ENCODE measurements at regions not wholly inside any gene's neighbourhood (a gene's known extent, or its start where the extent isn't known, plus 50 kb on each side); places are given as distances from the start of the nearest gene placed in this dataset.
A peak's percentile ranks its signal among the peaks of the same experiment; 100 is the strongest.

GRCh38 chr9:82148901-82149461 lies 160.4 kb downstream of the SPATA31D1 start:
- no peaks in the 10 kb centered on the region for H3K4me1 ChIP-seq
- no peak overlapping the region for H3K27ac ChIP-seq
- H3K27me3 Mint-ChIP-seq (ENCODE audit: insufficient read depth, low read depth) = no peaks in the 10 kb centered on the region
- no peaks in the 10 kb centered on the region for H3K9me3 ChIP-seq (ENCODE audit: low read depth)
- no peak overlapping the region for H3K4me3 Mint-ChIP-seq
- H2AFZ ChIP-seq (replicated peaks) = peak overlapping the region; percentile 3
- no peaks in the 10 kb centered on the region for H3K36me3 Mint-ChIP-seq
- no peak overlapping the region for H3K4me3 ChIP-seq
- no peaks in the 10 kb centered on the region for H3K79me2 ChIP-seq (ENCODE audit: low read depth)
- H3K36me3 ChIP-seq = no peaks in the 10 kb centered on the region
- TF ChIP-seq CTCF (IDR thresholded peaks at IDR 0.05) (no peak), EZH2phosphoT487 (IDR thresholded peaks at IDR 0.05) (no peak), EZH2 (IDR thresholded peaks at IDR 0.05) (no peak)
- H3K27ac Mint-ChIP-seq = no peak overlapping the region
- no peaks in the 10 kb centered on the region for H3F3A ChIP-seq (ENCODE audit: low read depth)
- no peaks in the 10 kb centered on the region for H3K9me3 Mint-ChIP-seq
- H3K27me3 ChIP-seq = no peaks in the 10 kb centered on the region
- no peak overlapping the region for H3K9ac ChIP-seq
- H4K20me1 ChIP-seq (ENCODE audit: low read depth) = no peaks in the 10 kb centered on the region
- no peak overlapping the region for H3K4me2 ChIP-seq
- peaks cover 14% of the 10 kb centered on the region for H3K4me1 Mint-ChIP-seq
- no peak for DNase-seq (ENCODE audit: low spot score)

DNA sequence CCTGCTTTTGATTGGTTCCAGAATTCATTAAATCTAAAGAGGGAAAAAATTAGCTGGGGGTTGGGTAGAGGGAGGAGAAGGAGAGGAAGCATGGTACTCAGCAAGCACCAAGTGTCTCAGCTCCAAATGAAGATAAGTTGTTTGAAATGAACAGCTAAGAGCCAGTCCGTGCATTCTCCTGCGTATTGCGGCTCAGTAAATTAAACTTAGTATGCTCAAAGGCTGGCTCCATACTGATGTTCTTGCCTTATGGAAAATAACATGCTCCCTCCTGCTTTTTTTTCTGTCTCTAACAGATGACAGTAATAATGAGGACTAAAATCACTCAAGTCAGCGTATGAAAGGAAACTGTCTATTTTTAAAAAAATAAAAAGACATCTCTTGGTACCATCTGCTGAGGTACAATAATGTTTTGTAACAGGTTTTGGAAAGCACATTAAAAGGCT lies 161.0 kb downstream of the SPATA31D1 start:
- no peaks in the 10 kb centered on the region for H3F3A ChIP-seq (ENCODE audit: low read depth)
- Mint-ChIP-seq H3K9me3 (no peaks in the 10 kb centered on the region), H3K27ac (no peak overlapping the region), H3K4me3 (no peak overlapping the region), H3K27me3 (ENCODE audit: insufficient read depth, low read depth) (no peaks in the 10 kb centered on the region), H3K36me3 (no peaks in the 10 kb centered on the region), H3K4me1 (peaks cover 14% of the 10 kb centered on the region)
- no peak overlapping the region for H3K27ac ChIP-seq
- no peaks in the 10 kb centered on the region for H3K27me3 ChIP-seq
- no peak overlapping the region for H3K4me2 ChIP-seq
- H2AFZ ChIP-seq (replicated peaks) = peak overlapping the region; percentile 3
- H3K9me3 ChIP-seq (ENCODE audit: low read depth) = no peaks in the 10 kb centered on the region
- no peaks in the 10 kb centered on the region for H4K20me1 ChIP-seq (ENCODE audit: low read depth)
- H3K36me3 ChIP-seq = no peaks in the 10 kb centered on the region
- no peaks in the 10 kb centered on the region for H3K79me2 ChIP-seq (ENCODE audit: low read depth)
- H3K9ac ChIP-seq = no peak overlapping the region
- no peaks in the 10 kb centered on the region for H3K4me1 ChIP-seq
- no peak overlapping the region for H3K4me3 ChIP-seq
- TF ChIP-seq EZH2 (IDR thresholded peaks at IDR 0.05) = no peak
- TF ChIP-seq CTCF (IDR thresholded peaks at IDR 0.05) = no peak
- no peak for TF ChIP-seq EZH2phosphoT487 (IDR thresholded peaks at IDR 0.05)
- no peak for DNase-seq (ENCODE audit: low spot score)

- H3K9ac ChIP-seq = no peak overlapping the region
- H3K27me3 ChIP-seq = no peaks in the 10 kb centered on the region
- H3K9me3 Mint-ChIP-seq = no peaks in the 10 kb centered on the region
- no peak overlapping the region for H3K27ac Mint-ChIP-seq
- no peaks in the 10 kb centered on the region for H3K36me3 ChIP-seq
- H3K79me2 ChIP-seq (ENCODE audit: low read depth) = no peaks in the 10 kb centered on the region
- no peaks in the 10 kb centered on the region for H3K27me3 Mint-ChIP-seq (ENCODE audit: insufficient read depth, low read depth)
- no peak for TF ChIP-seq EZH2 (IDR thresholded peaks at IDR 0.05)
- no peak for TF ChIP-seq EZH2phosphoT487 (IDR thresholded peaks at IDR 0.05)
- TF ChIP-seq CTCF (IDR thresholded peaks at IDR 0.05) = no peak
- H4K20me1 ChIP-seq (ENCODE audit: low read depth) = no peaks in the 10 kb centered on the region
- no peak overlapping the region for H3K4me3 Mint-ChIP-seq
- no peaks in the 10 kb centered on the region for H3K36me3 Mint-ChIP-seq
- H3K4me2 ChIP-seq = no peak overlapping the region
- H3K9me3 ChIP-seq (ENCODE audit: low read depth) = no peaks in the 10 kb centered on the region
- peaks cover 16% of the 10 kb centered on the region for H3K4me1 Mint-ChIP-seq
- H3K4me1 ChIP-seq = no peaks in the 10 kb centered on the region
- no peak for DNase-seq (ENCODE audit: low spot score)
- H3F3A ChIP-seq (ENCODE audit: low read depth) = no peaks in the 10 kb centered on the region
- H2AFZ ChIP-seq (replicated peaks) = no peak overlapping the region
- no peak overlapping the region for H3K27ac ChIP-seq
- H3K4me3 ChIP-seq = no peak overlapping the region
Measured at GRCh38 chr9:82152181-82152580, 163.6 kb downstream of the SPATA31D1 start.
